GM21723 (cell line): ENCODE measurements at regions not wholly inside any gene's neighbourhood (a gene's known extent, or its start where the extent isn't known, plus 50 kb on each side); places are given as distances from the start of the nearest gene placed in this dataset.
"Not testable (repeated sequence)": the region's sequence is repeated elsewhere in the genome, so short reads cannot be mapped to it uniquely, and the experiment has no call there.

Experiments
- ATAC-seq: cut with Tn5 transposase; IDR thresholded peaks from one replicate; pipeline ENCODE4 v1.9.1; 2021; ENCODE audit warnings: mild to moderate bottlenecking, moderate library complexity; ENCODE audit not compliant: unreplicated experiment

- ATAC-seq = no peak
These were observed 276.3 kb downstream of the HNRNPD start for GRCh38 chr4:82097504-82097903.

GRCh38 chr4:82090717-82091116 is 283.1 kb downstream of the HNRNPD start:
- no peak for ATAC-seq

GRCh38 chr4:82084747-82085146 is 289.0 kb downstream of the HNRNPD start:
- no peak for ATAC-seq

GRCh38 chr4:82077471-82077995 is 296.3 kb downstream of the HNRNPD start:
- not testable (repeated sequence) for ATAC-seq

- no peak for ATAC-seq
These were observed 297.0 kb downstream of the HNRNPD start for GRCh38 chr4:82076809-82077208.

GRCh38 chr4:82076359-82076758 is 297.4 kb downstream of the HNRNPD start:
- no peak for ATAC-seq

GRCh38 chr4:82071951-82072350 is 301.8 kb downstream of the HNRNPD start:
- no peak for ATAC-seq

GRCh38 chr4:82069883-82070638 is 303.7 kb downstream of the HNRNPD start:
- no peak for ATAC-seq

- no peak for ATAC-seq
These were observed 310.8 kb downstream of the HNRNPD start for GRCh38 chr4:82063017-82063416.

- no peak for ATAC-seq
These were observed 315.7 kb downstream of the HNRNPD start for GRCh38 chr4:82057990-82058544.

- ATAC-seq = no peak
These were observed 318.6 kb downstream of the HNRNPD start for GRCh38 chr4:82055156-82055555.

GRCh38 chr4:82053396-82053795 is 320.4 kb downstream of the HNRNPD start:
- no peak for ATAC-seq

GRCh38 chr4:82050796-82051195 is 323.0 kb downstream of the HNRNPD start:
- ATAC-seq = no peak

GRCh38 chr4:82049294-82049693 is 324.5 kb downstream of the HNRNPD start:
- no peak for ATAC-seq

GRCh38 chr4:82047731-82048130 is 326.1 kb downstream of the HNRNPD start:
- ATAC-seq = no peak

GRCh38 chr4:82046796-82047195 is 327.0 kb downstream of the HNRNPD start:
- no peak for ATAC-seq

- no peak for ATAC-seq
These were observed 328.5 kb downstream of the HNRNPD start for GRCh38 chr4:82045267-82045666.

- no peak for ATAC-seq
These were observed 329.4 kb downstream of the HNRNPD start for GRCh38 chr4:82044141-82044993.

GRCh38 chr4:82043809-82044137 is 330.0 kb downstream of the HNRNPD start:
- no peak for ATAC-seq

- no peak for ATAC-seq
These were observed 330.5 kb downstream of the HNRNPD start for GRCh38 chr4:82043081-82043808.

GRCh38 chr4:82042042-82042441 is 331.7 kb downstream of the HNRNPD start:
- no peak for ATAC-seq
